ENCODE measurements at regions not wholly inside any gene's neighbourhood (a gene's known extent, or its start where the extent isn't known, plus 50 kb on each side); places are given as distances from the start of the nearest gene placed in this dataset.

GRCh38 chr13:31686670-31687425 is 52.5 kb upstream of the RXFP2 start:
- no peak for DNase-seq (ENCODE audit: low read depth)
